ENCODE measurements at regions not wholly inside any gene's neighbourhood (a gene's known extent, or its start where the extent isn't known, plus 50 kb on each side); places are given as distances from the start of the nearest gene placed in this dataset.

DNA sequence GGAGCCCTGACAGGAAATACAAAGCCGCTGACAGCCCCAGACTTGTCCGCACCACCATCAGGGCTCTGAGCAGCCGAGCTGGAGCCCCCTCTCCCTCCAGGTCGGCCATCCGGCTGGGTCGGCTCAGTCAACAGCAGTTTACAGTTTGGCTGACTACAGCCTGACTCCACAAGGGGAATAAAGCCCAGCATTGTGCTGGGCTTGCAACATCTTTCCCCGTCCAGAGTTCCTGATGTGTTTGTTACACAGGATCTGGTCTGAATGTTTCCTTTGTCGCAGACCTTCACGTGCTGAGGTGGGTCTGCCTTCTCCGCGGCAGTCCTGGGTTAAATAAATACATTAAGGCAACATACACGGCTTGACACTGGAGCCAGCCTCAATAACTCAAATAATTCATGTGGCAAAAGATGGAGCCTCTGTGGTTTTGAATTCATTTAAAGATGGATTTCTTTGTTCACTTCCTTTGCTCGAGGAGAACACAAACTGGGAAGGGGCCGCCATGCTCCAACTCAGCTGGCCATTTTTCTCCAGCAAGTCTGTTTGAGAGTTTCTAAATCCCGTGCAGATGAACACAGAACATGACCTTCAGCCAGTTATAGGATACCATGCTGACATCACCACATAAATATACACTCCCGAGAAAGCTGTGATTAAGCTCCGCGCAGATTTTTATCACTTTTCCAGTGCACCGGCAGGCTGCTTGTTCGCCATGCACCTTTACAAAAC, 192.1 kb downstream of the WDR11 start:
- TF ChIP-seq, protein P1, sequence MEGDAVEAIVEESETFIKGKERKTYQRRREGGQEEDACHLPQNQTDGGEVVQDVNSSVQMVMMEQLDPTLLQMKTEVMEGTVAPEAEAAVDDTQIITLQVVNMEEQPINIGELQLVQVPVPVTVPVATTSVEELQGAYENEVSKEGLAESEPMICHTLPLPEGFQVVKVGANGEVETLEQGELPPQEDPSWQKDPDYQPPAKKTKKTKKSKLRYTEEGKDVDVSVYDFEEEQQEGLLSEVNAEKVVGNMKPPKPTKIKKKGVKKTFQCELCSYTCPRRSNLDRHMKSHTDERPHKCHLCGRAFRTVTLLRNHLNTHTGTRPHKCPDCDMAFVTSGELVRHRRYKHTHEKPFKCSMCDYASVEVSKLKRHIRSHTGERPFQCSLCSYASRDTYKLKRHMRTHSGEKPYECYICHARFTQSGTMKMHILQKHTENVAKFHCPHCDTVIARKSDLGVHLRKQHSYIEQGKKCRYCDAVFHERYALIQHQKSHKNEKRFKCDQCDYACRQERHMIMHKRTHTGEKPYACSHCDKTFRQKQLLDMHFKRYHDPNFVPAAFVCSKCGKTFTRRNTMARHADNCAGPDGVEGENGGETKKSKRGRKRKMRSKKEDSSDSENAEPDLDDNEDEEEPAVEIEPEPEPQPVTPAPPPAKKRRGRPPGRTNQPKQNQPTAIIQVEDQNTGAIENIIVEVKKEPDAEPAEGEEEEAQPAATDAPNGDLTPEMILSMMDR (IDR thresholded peaks at IDR 0.05; ENCODE audit: insufficient read depth, low read depth, low read length, missing control alignments), result no peak
- H3K4me3 ChIP-seq (ENCODE audit: low read depth, low read length), result no peak overlapping the region
- no peak for DNase-seq (ENCODE audit: low read depth)

DNA sequence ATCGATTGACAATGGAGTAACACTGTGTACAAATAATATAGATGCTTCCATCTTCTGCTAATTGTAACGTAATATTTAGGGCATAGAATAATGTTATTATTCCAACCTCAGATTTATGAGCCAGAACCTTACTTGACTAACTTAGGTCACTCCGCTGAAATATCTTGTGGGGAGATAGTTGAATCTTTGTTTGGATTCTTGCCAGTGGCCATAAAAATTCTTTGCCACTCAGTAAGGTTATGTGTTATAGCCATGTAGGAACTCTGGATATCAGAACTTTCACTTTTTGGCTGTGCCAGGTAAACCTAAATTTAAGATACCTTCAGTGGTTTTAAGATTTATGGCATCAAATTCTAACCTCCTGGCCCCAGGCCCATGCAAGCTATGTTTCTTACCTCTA, 197.6 kb downstream of the WDR11 start:
- no peak overlapping the region for H3K4me3 ChIP-seq (ENCODE audit: low read depth, low read length)
- TF ChIP-seq, protein P1 (IDR thresholded peaks at IDR 0.05; ENCODE audit: insufficient read depth, low read depth, low read length, missing control alignments), result no peak
- no peak for DNase-seq (ENCODE audit: low read depth)

DNA sequence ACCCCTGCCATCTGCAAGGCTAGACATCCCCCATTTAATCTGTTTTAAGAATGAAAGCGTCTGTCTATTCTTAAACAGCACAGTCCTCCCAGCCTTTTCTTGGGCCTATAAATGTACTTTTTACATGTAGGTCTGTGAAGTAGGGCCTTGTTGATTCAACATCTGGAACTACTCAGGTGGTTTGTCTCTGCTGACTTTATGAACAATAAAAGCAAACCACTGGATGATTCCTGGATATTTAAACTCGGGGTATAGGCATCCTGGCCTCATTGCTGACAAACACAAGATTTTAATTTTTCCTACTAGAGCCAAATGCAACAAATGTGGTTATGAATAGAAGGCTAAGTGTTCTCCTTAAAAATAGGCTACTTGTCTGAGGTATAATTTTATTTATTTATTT, 198.3 kb downstream of the WDR11 start:
- no peak for DNase-seq (ENCODE audit: low read depth)
- no peak overlapping the region for H3K4me3 ChIP-seq (ENCODE audit: low read depth, low read length)
- TF ChIP-seq, protein P1 (IDR thresholded peaks at IDR 0.05; ENCODE audit: insufficient read depth, low read depth, low read length, missing control alignments), result no peak

DNA sequence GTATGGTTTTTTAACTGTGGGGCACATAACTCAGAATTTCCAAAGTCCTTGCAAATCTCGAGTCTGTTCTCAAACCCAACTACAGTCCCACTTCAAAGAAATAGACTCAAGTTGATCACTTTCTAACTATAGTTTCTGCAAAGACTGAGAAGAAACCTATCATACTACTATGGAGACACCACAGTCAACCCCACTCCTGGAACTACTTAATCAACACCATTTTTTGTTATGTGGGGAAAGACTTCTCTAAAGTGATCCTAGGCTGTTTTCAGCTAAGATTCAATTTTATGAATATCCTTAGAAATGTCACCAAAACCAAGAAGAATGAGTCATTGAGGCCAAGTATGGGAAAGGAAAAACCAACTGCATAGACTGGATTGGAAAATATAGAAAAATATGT, 198.8 kb downstream of the WDR11 start:
- H3K4me3 ChIP-seq (ENCODE audit: low read depth, low read length), result no peak overlapping the region
- no peak for DNase-seq (ENCODE audit: low read depth)
- TF ChIP-seq, protein P1 (IDR thresholded peaks at IDR 0.05; ENCODE audit: insufficient read depth, low read depth, low read length, missing control alignments), result no peak

DNA sequence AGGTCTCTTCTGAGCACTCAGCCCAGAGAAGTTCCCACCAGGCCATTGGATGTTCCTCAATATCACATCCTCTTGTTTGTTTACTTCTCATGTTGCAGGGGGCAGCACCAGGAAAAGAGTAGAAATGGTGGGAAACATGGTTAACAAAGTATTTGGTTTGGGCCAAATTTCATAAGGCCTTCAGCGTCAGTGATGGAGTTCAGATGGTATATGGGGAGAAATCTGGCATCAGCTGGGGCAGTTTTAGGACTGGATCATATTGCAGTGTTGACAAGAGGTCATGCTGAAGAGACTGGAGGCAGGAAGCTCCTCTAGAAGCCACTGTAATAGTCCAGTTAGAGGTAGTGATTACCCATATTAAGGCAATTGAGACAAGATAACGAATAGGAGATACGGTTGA, 200.0 kb downstream of the WDR11 start:
- DNase-seq (ENCODE audit: low read depth), result no peak
- no peak overlapping the region for H3K4me3 ChIP-seq (ENCODE audit: low read depth, low read length)
- TF ChIP-seq, protein P1 (IDR thresholded peaks at IDR 0.05; ENCODE audit: insufficient read depth, low read depth, low read length, missing control alignments), result no peak

DNA sequence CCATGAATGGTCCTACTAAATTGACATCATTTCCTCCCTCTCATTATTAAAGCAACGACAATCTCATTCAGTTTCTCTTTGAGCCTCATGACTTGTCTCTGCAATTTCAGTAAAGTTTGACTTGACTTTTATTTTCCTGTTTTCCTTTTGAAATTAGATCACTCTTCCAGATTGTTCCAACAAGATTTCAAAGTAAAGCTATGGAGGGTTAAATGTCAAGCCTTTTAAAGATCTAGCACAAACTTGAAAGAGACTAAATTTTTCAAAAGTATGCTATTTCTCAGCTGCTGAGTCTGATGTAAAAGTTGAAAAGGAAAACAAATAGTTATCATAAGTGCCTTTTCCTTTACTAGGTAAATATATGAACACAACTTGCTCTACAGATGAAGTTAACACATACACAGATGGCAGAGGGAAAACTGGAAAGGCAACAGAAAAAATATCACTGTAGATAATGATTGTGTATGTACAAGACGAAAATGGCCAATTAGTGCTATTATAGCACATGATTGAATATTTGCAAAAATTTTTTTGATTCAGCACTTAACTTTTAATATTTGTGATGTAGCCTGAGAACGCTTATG, 200.6 kb downstream of the WDR11 start:
- DNase-seq (ENCODE audit: low read depth), result no peak
- H3K4me3 ChIP-seq (ENCODE audit: low read depth, low read length), result no peak overlapping the region
- TF ChIP-seq, protein P1 (IDR thresholded peaks at IDR 0.05; ENCODE audit: insufficient read depth, low read depth, low read length, missing control alignments), result no peak

DNA sequence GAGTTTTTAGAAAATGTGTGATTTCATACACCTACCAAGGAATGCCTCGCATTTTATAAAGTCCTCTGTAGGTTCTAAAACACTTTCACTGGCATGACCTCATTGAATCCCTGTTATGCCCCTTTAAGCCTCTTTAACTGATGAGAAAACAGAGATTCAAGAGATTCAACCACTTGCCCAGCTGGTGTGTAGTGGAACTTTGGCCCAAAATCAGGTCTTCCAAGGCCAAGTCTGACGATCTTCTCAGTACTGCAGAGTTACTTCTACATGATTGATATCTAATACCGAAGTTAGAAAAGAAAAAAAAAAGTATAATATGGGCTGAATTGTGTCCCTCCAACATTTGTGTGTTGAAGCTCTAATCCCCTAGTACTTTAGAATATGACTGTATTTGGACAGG, 202.0 kb downstream of the WDR11 start:
- TF ChIP-seq, protein P1 (IDR thresholded peaks at IDR 0.05; ENCODE audit: insufficient read depth, low read depth, low read length, missing control alignments), result no peak
- no peak for DNase-seq (ENCODE audit: low read depth)
- no peak overlapping the region for H3K4me3 ChIP-seq (ENCODE audit: low read depth, low read length)

Data from GM12865 (cell line).